SK-N-SH (cell line): ENCODE measurements at regions not wholly inside any gene's neighbourhood (a gene's known extent, or its start where the extent isn't known, plus 50 kb on each side); places are given as distances from the start of the nearest gene placed in this dataset.
"Not testable (repeated sequence)": the region's sequence is repeated elsewhere in the genome, so short reads cannot be mapped to it uniquely, and the experiment has no call there.

Source experiments
- POLR2AphosphoS5 ChIP-seq: IDR thresholded peaks from 2 replicates; pipeline ENCODE4 v1.6.1; 2012; ENCODE audit warnings: low read depth, low read length
- SMC3 ChIP-seq: IDR thresholded peaks from 2 replicates; pipeline ENCODE4 v1.6.1; 2012; ENCODE audit warnings: low read depth, low read length, improper control_type of control experiment
- TEAD4 ChIP-seq: IDR thresholded peaks from 2 replicates; pipeline ENCODE4 v1.4.0; 2012; ENCODE audit warnings: mild to moderate bottlenecking, borderline replicate concordance; ENCODE audit not compliant: insufficient read depth
- TF ChIP-seq, protein P1 (sequence below): fragments of 200-600 bp; sonication (generic); IDR thresholded peaks from 2 replicates; pipeline ENCODE4 v1.6.1; 2017; ENCODE audit warnings: antibody characterized with exemption, mild to moderate bottlenecking, moderate library complexity
- TF ChIP-seq, protein P2 (sequence below): IDR thresholded peaks from 2 replicates; pipeline ENCODE4 v1.4.0; 2012; ENCODE audit warnings: low read depth

GRCh38 chr2:89760762-89761161 lies 1069.3 kb downstream of the RPIA start:
- not testable (repeated sequence) for TF ChIP-seq TEAD4, POLR2AphosphoS5, SMC3
- TF ChIP-seq, protein P1, sequence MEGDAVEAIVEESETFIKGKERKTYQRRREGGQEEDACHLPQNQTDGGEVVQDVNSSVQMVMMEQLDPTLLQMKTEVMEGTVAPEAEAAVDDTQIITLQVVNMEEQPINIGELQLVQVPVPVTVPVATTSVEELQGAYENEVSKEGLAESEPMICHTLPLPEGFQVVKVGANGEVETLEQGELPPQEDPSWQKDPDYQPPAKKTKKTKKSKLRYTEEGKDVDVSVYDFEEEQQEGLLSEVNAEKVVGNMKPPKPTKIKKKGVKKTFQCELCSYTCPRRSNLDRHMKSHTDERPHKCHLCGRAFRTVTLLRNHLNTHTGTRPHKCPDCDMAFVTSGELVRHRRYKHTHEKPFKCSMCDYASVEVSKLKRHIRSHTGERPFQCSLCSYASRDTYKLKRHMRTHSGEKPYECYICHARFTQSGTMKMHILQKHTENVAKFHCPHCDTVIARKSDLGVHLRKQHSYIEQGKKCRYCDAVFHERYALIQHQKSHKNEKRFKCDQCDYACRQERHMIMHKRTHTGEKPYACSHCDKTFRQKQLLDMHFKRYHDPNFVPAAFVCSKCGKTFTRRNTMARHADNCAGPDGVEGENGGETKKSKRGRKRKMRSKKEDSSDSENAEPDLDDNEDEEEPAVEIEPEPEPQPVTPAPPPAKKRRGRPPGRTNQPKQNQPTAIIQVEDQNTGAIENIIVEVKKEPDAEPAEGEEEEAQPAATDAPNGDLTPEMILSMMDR = not testable (repeated sequence)
- TF ChIP-seq, protein P2, sequence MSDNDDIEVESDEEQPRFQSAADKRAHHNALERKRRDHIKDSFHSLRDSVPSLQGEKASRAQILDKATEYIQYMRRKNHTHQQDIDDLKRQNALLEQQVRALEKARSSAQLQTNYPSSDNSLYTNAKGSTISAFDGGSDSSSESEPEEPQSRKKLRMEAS = not testable (repeated sequence)
